M059J (cell line): ENCODE measurements at regions not wholly inside any gene's neighbourhood (a gene's known extent, or its start where the extent isn't known, plus 50 kb on each side); places are given as distances from the start of the nearest gene placed in this dataset.
A peak's percentile ranks its signal among the peaks of the same experiment; 100 is the strongest.

Experiments used
- DNase-seq: peaks from one replicate; pipeline ENCODE4 v3.0.0-alpha.2; 2012; ENCODE audit warnings: low read depth

DNA sequence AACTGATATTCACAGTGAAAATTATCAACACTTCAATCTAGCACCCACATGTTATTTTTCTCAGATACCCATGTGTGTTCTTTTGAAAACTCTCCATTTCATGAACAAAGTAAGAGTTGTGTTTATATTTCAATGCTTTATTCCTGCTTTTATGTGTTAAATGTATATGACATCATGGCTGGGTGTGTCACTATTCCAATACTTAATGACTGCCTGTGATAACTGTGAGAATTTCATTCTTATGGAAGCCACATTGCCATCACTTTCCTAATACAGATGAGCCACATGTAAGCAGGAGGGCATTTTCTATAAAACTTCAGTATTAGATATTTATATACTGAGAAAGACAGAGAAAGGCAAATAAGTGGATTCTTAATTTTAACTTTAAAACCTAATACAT lies 100.4 kb upstream of the FIGN start:
- no peak for DNase-seq

GRCh38 chr2:163834841-163835240 lies 99.0 kb upstream of the FIGN start:
- no peak for DNase-seq

DNA sequence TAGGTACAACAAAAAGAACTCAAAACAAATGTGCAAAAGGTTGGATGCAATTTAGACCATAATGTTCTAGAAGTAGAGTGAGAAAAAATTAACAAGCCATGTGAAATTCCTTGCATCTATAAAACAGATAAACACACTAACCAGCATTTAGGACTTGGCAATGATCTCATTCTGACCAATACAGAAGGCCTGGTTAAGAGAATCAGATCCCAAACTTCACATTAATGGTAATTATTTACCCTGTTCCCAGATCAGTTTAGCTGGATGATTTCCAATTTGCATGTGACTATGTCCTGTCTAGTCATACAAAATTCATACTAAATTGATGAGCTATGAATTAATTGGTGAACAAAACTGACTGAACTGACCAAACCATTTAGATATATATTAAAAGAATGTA lies 98.4 kb upstream of the FIGN start:
- DNase-seq: peak; percentile 4

GRCh38 chr2:163828771-163829170 lies 93.0 kb upstream of the FIGN start:
- DNase-seq: no peak

DNA sequence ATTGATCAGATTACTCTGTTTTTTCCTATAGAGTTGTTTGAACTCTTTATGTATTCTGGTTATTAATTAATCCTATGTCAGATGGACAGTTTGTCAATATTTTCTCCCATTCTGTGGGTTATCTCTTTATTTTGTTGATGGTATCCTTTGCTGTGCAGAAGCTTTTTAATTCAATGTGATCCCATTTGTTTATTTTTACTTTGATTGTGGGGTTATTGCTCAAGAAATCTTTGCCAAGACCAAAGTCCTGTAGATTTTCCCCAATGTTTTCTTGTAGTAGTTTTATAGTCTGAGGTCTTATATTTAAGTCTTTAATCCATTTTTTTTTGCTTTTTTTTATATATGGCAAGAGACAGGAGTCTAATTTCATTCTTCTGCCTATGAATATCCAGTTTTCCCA lies 86.2 kb upstream of the FIGN start:
- no peak for DNase-seq

DNA sequence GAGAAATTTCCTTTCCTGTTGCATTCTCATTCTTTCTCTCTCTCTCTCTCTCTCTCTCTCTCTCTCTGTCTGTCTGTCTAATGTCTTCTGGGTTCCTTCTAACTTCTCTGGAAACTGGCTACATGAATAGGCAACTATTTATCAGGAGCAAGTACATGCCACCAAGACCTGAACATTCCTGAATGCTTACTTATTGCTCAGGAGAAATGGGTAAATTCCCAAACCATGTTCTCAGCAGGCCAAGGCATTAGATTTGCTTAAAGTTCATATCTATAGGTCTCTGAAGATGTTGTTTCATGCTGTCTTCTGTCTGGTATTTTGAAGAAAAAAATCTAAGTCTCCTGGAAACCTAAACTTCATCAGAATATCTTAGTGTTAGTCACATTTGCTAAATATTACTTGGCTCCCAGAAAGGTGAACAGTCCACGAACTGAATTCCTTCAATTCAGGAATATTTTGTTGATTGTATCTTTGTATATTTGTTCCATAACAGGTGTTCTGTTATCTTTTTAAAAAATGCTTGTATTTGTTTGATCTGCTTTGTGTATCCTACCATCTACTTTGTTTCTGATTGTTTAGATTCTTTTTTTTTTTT lies 77.2 kb upstream of the FIGN start:
- DNase-seq: no peak

- peak; percentile 16 for DNase-seq
Measured at GRCh38 chr2:163808406-163808805, 72.6 kb upstream of the FIGN start.

DNA sequence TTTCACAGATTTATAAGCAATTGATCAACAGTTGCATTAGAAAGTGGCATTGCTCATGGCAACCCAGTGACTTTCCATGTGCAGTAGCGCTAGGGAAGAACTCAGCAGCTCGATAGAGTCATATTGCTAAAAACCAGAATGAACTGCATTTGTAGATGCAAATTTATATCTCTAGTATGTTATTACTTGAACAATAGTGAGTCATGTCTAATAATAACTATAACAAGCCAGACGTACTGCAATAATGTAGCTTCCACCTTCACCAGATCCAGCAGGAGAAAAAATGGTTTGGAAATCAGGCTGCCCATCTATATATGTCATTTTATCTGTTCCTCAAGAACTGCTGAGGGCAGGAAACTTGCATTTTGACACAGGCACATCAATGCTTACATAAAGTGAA lies 66.5 kb upstream of the FIGN start:
- DNase-seq: no peak

- no peak for DNase-seq
Measured at GRCh38 chr2:163801486-163801885, 65.7 kb upstream of the FIGN start.

DNA sequence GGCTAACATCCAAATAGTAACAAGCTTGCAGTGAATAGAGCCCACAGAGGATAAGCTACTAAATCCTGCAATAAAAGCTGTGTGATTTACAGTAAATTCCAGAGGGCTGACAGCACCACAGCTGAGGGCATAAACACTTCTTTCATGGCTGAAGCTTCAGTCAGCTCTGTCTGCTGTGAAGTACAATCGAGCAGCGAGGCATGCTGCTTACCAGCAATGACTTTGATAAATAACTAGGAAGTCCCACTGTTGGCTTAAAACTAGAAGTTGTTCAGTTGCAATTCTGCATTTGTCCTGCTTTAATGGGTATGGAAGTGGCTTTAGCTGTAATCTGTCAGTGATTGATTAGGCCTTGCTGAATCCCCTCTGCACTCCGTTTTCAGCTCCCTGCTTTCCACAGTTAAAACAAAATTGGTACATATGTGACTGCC lies 65.2 kb upstream of the FIGN start:
- peak; percentile 78 for DNase-seq

- no peak for DNase-seq
Measured at GRCh38 chr2:163799807-163800206, 64.0 kb upstream of the FIGN start.

DNA sequence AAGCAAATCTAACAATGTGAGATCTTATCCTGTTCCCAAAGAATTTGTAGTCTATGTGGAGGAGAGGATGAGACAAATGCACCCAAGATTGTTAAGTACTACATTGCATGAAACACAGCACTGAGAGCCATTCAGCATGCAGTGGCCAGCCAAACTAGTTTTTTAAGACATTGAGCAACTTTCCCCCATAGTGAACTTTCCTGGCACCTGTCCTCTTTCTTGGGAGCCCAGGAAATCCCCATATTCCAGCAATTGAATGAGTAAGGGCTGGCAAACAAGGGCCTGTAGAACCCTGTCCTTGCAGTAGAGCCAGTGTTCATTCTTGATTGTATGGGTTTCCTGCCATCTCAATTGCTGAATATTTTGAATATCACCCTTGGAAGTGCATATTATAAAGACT lies 58.8 kb upstream of the FIGN start:
- DNase-seq: peak; percentile 13
